HFF-Myc (cell line): ENCODE measurements at regions not wholly inside any gene's neighbourhood (a gene's known extent, or its start where the extent isn't known, plus 50 kb on each side); places are given as distances from the start of the nearest gene placed in this dataset.

Experiments used
- DNase-seq: peaks from one replicate; pipeline ENCODE4 v3.0.0-alpha.2; 2011; ENCODE audit warnings: low read depth; ENCODE audit errors: extremely low read depth
- H3K4me3 ChIP-seq: replicated peaks from 2 replicates; pipeline ENCODE4 v1.5.1; 2011; ENCODE audit warnings: low read depth, mild to moderate bottlenecking, control low read depth, low read length
- CTCF ChIP-seq: IDR thresholded peaks from 2 replicates; pipeline ENCODE4 v1.5.1; 2012; ENCODE audit warnings: mild to moderate bottlenecking, low read depth, low read length, control low read depth; ENCODE audit errors: missing control alignments

DNA sequence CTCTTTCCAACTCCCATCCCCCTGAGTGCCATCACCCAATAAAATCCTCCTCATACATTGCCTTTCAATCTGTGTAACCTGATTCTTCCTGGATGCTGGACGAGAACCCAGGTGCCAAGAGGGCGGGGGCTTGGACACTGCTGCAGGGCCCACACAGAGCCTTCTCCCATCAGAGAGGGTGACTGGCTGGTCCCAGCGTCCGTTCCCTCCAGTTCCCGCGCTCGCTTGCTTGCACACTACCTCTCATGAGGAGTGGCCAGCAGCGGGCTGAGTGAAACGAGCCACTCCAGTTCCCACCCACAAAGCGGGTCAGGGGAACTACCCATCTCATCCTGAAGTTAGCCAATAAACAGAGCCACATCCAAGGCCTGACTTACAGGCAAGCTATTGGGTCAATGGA is 602.6 kb upstream of the ADAMTS16 start:
- no peak for DNase-seq
- TF ChIP-seq CTCF: no peak
- no peak overlapping the region for H3K4me3 ChIP-seq

GRCh38 chr5:4540375-4541173 is 599.6 kb upstream of the ADAMTS16 start:
- TF ChIP-seq CTCF: no peak
- H3K4me3 ChIP-seq: no peak overlapping the region
- no peak for DNase-seq

DNA sequence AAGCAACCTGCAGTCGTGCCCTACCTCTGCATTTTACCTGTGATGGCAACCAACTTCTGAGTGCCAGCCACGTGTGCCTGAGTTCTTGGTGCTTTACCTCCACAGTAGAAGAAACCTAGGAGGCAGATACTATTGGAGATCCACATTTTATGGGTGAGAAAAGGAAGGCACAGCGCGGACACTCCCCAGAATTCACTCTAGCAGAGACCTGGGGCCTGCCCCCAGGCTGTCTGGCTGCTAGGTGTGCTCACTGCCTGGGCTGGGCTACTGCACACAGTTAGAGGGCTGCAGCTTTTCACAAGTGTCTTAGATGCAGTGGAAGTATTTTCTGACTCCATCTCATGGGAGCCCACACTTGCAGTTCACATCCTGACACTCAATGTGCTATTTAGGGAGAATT is 598.8 kb upstream of the ADAMTS16 start:
- DNase-seq: no peak
- no peak overlapping the region for H3K4me3 ChIP-seq
- no peak for TF ChIP-seq CTCF

- H3K4me3 ChIP-seq: no peak overlapping the region
- TF ChIP-seq CTCF: no peak
- DNase-seq: no peak
These were observed 597.9 kb upstream of the ADAMTS16 start for GRCh38 chr5:4542145-4542778.

DNA sequence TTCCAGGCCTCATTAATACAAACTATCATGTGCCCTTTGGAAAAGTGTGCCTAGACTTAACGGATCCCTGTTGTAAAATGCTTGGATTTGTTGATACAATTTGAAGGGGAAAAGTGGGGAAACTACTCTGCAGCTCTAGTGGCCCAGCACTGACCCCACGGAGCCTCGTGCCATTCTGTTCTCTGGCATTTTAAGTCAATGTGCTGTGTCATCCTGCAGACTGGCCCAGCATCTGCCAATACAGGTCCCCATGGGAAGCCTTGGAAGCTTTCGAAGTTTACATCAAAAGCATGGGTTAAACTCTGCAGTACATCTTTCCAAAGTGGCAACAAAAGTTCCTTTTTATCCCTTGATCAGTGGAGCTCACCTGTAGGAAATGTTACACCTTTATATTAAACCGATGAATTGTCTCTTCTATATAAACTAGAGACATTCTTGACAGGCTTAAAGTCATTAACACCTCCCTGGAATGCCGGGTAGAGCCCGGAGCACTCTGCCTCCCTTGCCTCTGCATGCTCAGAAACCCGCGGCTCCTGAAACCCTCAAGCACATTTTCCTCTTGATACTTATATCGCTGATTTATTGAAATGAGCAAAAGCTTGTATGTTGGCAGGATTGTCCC is 596.0 kb upstream of the ADAMTS16 start:
- no peak overlapping the region for H3K4me3 ChIP-seq
- DNase-seq: no peak
- no peak for TF ChIP-seq CTCF

- TF ChIP-seq CTCF: no peak
- H3K4me3 ChIP-seq: no peak overlapping the region
- DNase-seq: no peak
These were observed 592.6 kb upstream of the ADAMTS16 start for GRCh38 chr5:4547547-4547946.
